ENCODE measurements at regions not wholly inside any gene's neighbourhood (a gene's known extent, or its start where the extent isn't known, plus 50 kb on each side); places are given as distances from the start of the nearest gene placed in this dataset.

DNA sequence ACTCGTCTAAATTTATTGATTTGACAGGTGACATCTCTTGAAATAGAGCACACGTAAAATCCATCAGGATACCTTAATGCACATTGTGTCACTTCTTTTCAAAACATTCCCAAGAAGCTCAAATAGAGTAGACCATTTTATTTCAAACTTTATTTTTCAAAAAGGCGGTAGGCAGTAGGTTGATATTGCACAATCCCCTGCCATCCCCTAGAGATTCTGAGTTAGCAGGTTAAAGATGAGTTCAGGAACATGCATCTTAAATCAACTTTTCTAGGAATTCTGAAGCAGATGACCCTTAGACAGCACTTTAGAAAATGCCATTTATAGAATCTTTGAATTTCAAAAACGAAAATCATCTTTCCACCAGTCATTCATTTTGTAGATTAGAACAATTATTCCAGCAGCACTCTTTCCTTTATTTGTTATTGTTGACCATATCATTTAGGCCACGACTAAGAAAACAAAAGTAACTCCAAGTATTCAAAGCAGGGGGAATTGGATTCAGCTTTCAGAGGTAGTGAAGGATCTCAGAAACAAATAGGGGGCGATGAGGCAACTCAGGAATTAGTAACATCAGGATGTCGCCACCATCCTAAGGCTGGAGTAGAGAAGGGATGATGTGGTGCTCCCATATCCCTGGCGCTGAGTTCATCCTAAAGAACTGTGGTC, 198.2 kb upstream of the MCTP2 start:
- no peaks in the 10 kb centered on the region for H3K9me3 ChIP-seq
- peak overlapping the region in 1 of 2 donors; percentile 15 for H3K4me3 ChIP-seq
- no peak for DNase-seq
- no peaks in the 10 kb centered on the region for H3K36me3 ChIP-seq (ENCODE audit: low read depth, missing control alignments)
- no peaks in the 10 kb centered on the region for H3K4me1 ChIP-seq
- H3K27me3 ChIP-seq = no peaks in the 10 kb centered on the region
- 53 to 67% methylated on average over 7 to 8 of the region's 8 CpGs for WGBS, 2 donors
- intact Hi-C loops (cut with DNase I; ENCODE audit: low total_unique reads) = no loop called here
- no peak overlapping the region for H3K27ac ChIP-seq
- TF ChIP-seq POLR2A (IDR thresholded peaks at IDR 0.05) = no peak
- TF ChIP-seq, protein P1, sequence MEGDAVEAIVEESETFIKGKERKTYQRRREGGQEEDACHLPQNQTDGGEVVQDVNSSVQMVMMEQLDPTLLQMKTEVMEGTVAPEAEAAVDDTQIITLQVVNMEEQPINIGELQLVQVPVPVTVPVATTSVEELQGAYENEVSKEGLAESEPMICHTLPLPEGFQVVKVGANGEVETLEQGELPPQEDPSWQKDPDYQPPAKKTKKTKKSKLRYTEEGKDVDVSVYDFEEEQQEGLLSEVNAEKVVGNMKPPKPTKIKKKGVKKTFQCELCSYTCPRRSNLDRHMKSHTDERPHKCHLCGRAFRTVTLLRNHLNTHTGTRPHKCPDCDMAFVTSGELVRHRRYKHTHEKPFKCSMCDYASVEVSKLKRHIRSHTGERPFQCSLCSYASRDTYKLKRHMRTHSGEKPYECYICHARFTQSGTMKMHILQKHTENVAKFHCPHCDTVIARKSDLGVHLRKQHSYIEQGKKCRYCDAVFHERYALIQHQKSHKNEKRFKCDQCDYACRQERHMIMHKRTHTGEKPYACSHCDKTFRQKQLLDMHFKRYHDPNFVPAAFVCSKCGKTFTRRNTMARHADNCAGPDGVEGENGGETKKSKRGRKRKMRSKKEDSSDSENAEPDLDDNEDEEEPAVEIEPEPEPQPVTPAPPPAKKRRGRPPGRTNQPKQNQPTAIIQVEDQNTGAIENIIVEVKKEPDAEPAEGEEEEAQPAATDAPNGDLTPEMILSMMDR (IDR thresholded peaks at IDR 0.05) = no peak

DNA sequence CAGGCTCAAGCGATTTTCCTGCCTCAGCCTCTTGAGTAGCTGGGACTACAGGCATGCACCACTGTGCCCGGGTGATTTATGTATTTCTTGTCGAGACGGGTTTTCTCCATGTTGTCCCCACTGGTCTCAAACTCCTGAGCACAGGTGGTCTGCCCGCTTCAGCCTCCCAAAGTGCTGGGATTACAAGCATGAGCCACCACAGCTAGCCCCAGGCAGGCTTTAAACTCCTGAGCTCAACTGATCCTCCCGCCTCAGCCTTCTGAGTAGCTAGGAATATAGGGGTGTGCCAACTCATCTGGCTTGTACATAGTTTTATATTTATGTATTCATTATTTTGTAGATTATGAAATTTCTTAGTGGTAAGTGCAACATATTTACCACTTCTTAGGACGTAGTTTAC, 198.8 kb upstream of the MCTP2 start:
- intact Hi-C loops (cut with DNase I; ENCODE audit: low total_unique reads) = no loop called here
- 91 to 96% methylated on average over 7 of the region's 7 CpGs for WGBS, 2 donors
- H3K27me3 ChIP-seq = no peaks in the 10 kb centered on the region
- no peak for TF ChIP-seq POLR2A (IDR thresholded peaks at IDR 0.05)
- TF ChIP-seq, protein P1 (IDR thresholded peaks at IDR 0.05) = no peak
- no peak overlapping the region for H3K27ac ChIP-seq
- H3K4me1 ChIP-seq = no peaks in the 10 kb centered on the region
- no peaks in the 10 kb centered on the region for H3K9me3 ChIP-seq
- H3K4me3 ChIP-seq = no peak overlapping the region
- no peaks in the 10 kb centered on the region for H3K36me3 ChIP-seq (ENCODE audit: low read depth, missing control alignments)
- no peak for DNase-seq

DNA sequence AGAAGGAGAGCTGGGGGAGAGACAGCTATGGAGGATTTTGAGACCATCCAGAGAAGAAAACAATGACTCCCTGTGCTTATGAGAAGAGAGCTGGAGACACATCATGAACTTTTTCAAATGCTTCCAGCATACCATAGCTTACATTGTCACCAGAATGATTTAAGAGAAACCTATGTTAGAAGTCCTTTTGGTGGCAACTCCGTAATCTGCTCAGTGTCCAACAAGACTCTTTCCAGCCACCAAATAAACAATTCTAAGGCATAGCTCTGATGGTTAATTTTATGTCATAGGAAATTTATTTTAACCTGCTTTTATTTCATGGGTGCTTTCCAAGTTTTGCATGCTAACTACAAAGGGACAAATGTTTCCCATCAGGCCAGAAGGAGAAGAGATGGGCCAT, 200.3 kb upstream of the MCTP2 start:
- no peak for TF ChIP-seq POLR2A (IDR thresholded peaks at IDR 0.05)
- TF ChIP-seq, protein P1 (IDR thresholded peaks at IDR 0.05) = no peak
- Histone ChIP-seq H3K27ac (no peak overlapping the region), H3K27me3 (no peaks in the 10 kb centered on the region), H3K9me3 (no peaks in the 10 kb centered on the region), H3K36me3 (ENCODE audit: low read depth, missing control alignments) (no peaks in the 10 kb centered on the region), H3K4me3 (no peak overlapping the region), H3K4me1 (no peaks in the 10 kb centered on the region)
- intact Hi-C loops (cut with DNase I; ENCODE audit: low total_unique reads) = no loop called here
- no peak for DNase-seq
- WGBS, 2 donors = 60 to 86% methylated on average over 1 of the region's 1 CpG

DNA sequence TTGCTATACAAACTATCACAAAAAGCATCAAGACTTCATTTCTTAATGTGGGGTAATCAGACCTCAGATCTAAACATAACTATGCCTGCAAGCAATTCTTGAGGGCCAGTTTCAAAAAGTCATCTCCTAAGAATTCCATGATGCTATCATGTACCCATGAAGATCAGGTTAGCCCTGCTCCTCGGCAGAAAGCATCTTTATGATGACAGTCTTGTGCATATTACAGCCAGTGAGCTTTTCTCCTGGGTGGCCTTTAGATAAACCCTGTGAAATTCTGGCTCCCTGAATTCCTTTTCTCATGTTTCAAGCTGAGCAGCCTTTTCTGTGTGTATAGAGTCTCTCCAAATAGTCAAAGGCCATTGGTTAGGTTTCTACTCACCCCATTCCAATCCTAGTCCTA, 201.9 kb upstream of the MCTP2 start:
- Histone ChIP-seq H3K9me3 (no peaks in the 10 kb centered on the region), H3K27ac (no peak overlapping the region), H3K4me1 (no peaks in the 10 kb centered on the region), H3K4me3 (no peak overlapping the region), H3K27me3 (no peaks in the 10 kb centered on the region), H3K36me3 (ENCODE audit: low read depth, missing control alignments) (no peaks in the 10 kb centered on the region)
- intact Hi-C loops (cut with DNase I; ENCODE audit: low total_unique reads) = no loop called here
- TF ChIP-seq POLR2A (IDR thresholded peaks at IDR 0.05) = no peak
- TF ChIP-seq, protein P1 (IDR thresholded peaks at IDR 0.05) = no peak
- 30 to 48% methylated on average over 1 of the region's 1 CpG for WGBS, 2 donors
- no peak for DNase-seq

DNA sequence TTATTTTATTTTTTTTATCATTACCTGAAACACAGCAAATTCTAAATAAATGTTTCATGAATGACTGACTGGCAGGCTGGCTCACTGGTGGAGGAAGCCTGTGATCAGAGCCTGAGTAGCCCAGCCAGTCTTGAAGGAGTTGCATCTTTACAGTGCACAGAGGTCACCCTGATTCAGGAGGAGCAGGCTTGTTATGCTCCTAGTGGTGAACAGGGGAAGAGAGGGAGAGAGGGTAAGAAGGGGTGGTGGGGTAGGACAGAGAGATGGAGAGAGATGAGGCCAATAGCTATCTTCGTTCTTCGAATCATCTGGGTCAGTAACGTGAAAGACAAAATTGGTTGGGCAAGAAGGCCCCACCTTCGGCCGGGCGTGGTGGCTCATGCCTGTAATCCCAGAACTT, 202.6 kb upstream of the MCTP2 start:
- no peaks in the 10 kb centered on the region for H3K36me3 ChIP-seq (ENCODE audit: low read depth, missing control alignments)
- no peaks in the 10 kb centered on the region for H3K4me1 ChIP-seq
- no peaks in the 10 kb centered on the region for H3K27me3 ChIP-seq
- DNase-seq = no peak
- 94 to 98% methylated on average over 6 of the region's 6 CpGs for WGBS, 2 donors
- intact Hi-C loops (cut with DNase I; ENCODE audit: low total_unique reads) = no loop called here
- H3K27ac ChIP-seq = no peak overlapping the region
- H3K4me3 ChIP-seq = no peak overlapping the region
- TF ChIP-seq POLR2A (IDR thresholded peaks at IDR 0.05) = no peak
- TF ChIP-seq, protein P1 (IDR thresholded peaks at IDR 0.05) = no peak
- H3K9me3 ChIP-seq = no peaks in the 10 kb centered on the region

Data from testis (tissue), 2 donors.